ENCODE measurements at regions not wholly inside any gene's neighbourhood (a gene's known extent, or its start where the extent isn't known, plus 50 kb on each side); places are given as distances from the start of the nearest gene placed in this dataset.

DNA sequence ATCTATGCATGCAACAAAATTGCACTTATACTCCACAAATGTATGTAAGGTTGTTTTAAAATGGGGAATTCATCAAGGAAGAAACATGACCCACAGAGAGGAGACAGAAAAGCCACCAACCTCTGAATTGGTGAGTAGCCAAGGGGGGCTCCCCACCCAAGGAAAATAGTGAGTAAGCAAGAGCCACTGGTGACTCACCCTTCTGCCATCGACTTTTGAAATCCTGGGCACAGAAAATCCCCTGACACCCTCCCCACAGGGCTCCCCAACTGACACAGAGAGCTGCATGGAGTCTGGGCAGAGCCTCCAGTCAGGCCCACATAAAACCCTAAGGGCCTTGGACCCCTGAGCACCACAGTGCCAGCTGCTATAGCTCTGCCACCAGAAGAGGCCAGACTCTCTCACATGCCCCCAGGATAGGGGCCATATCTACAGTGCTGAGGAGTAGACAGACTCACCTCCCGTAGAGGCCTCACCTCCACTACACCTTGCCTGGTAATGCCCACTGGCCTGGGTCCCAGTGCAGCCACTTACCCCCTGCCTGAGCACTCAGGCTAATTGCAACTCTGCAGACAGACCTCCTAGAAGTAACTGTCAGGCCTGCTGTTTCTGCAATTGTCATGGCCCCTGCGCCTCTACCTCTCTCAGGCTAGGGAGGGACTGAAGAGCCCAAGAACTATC is 244.7 kb upstream of the WSB1 start:
- H3K27ac Mint-ChIP-seq = no peak overlapping the region
- H3K36me3 Mint-ChIP-seq = no peaks in the 10 kb centered on the region
- H3K9me3 Mint-ChIP-seq = peaks cover 4% of the 10 kb centered on the region
- TF ChIP-seq, protein P1, sequence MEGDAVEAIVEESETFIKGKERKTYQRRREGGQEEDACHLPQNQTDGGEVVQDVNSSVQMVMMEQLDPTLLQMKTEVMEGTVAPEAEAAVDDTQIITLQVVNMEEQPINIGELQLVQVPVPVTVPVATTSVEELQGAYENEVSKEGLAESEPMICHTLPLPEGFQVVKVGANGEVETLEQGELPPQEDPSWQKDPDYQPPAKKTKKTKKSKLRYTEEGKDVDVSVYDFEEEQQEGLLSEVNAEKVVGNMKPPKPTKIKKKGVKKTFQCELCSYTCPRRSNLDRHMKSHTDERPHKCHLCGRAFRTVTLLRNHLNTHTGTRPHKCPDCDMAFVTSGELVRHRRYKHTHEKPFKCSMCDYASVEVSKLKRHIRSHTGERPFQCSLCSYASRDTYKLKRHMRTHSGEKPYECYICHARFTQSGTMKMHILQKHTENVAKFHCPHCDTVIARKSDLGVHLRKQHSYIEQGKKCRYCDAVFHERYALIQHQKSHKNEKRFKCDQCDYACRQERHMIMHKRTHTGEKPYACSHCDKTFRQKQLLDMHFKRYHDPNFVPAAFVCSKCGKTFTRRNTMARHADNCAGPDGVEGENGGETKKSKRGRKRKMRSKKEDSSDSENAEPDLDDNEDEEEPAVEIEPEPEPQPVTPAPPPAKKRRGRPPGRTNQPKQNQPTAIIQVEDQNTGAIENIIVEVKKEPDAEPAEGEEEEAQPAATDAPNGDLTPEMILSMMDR (conservative IDR thresholded peaks at IDR 0.05) = no peak
- H3K4me3 Mint-ChIP-seq = no peak overlapping the region
- H3K27me3 Mint-ChIP-seq = no peaks in the 10 kb centered on the region
- no peak for DNase-seq (ENCODE audit: extremely low spot score, unreplicated experiment)
- H3K4me1 Mint-ChIP-seq (ENCODE audit: unreplicated experiment) = no peaks in the 10 kb centered on the region

DNA sequence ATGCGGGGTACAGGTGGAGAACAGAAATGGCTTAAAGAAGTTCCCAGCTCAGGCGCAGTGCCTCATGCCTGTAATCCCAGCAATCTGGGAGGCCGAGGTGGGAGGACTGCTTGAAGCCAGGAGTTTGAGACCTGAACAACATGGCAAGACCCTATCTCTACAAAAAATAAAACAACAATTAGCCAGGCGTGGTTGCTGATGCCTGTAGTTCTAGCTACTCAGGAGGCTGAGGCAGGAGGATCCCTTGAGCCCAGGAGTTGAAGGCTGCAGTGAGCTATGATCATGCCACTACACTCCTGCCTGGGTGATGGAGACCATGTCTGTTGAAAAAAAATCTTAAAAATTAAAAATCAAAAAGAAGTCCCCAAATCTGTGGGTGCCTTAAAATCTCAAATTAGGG is 228.3 kb upstream of the WSB1 start:
- peaks cover 4% of the 10 kb centered on the region for H3K9me3 Mint-ChIP-seq
- H3K27me3 Mint-ChIP-seq = no peaks in the 10 kb centered on the region
- TF ChIP-seq, protein P1 (conservative IDR thresholded peaks at IDR 0.05) = no peak
- no peaks in the 10 kb centered on the region for H3K36me3 Mint-ChIP-seq
- no peak overlapping the region for H3K27ac Mint-ChIP-seq
- no peak for DNase-seq (ENCODE audit: extremely low spot score, unreplicated experiment)
- no peaks in the 10 kb centered on the region for H3K4me1 Mint-ChIP-seq (ENCODE audit: unreplicated experiment)
- H3K4me3 Mint-ChIP-seq = no peak overlapping the region

DNA sequence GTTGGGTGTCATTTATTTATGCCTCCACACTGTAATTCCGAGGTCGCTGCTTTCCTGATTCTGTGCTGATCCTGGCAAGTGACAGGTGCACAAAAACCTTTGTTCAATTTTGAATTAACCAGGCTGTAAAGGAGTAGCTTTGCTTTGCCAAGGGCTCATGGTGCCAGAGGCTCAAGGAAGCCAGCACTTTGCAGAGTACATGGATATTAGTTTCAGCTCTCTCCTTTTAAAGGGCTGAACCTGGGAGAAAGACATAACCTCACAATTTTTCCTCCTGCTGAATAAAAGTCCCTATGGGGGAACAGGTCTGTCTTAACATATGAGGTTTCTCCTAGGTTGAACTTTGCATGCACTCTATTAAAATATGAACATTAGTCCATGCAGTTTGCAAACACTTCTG is 227.6 kb upstream of the WSB1 start:
- TF ChIP-seq, protein P1 (conservative IDR thresholded peaks at IDR 0.05) = no peak
- Mint-ChIP-seq H3K9me3 (peaks cover 4% of the 10 kb centered on the region), H3K36me3 (no peaks in the 10 kb centered on the region), H3K4me3 (no peak overlapping the region), H3K27me3 (no peaks in the 10 kb centered on the region), H3K27ac (no peak overlapping the region), H3K4me1 (ENCODE audit: unreplicated experiment) (no peaks in the 10 kb centered on the region)
- DNase-seq (ENCODE audit: extremely low spot score, unreplicated experiment) = no peak

DNA sequence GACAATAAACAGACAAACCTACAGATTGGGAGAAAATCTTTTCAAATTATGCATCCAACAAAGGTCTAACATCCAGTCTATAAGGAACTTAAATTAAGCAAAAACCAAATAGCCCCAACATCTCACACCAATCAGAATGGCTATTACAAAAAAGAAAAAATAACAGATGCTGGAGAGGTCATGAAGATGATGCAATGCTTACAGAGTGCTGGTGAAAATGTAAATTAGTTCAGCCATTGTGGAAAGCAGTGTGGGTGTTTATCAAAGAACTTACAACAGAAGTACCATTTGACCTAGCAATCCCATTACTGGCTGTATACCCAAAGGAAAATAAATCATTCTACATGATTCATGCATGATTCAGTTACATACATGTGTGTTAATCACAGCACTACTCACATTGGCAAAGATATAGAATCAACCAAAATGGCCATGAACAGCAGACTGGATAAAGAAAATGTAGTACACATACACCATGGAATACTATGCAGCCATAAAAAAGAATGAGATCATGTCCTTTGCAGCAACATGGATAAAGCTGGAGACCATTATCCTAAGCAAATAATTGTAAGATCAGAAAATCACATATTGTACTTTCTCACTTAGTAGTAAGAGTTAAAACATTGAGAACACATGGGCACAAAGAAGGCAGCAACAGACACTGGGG is 223.9 kb upstream of the WSB1 start:
- Mint-ChIP-seq H3K4me1 (ENCODE audit: unreplicated experiment) (no peaks in the 10 kb centered on the region), H3K27ac (no peak overlapping the region), H3K9me3 (peaks cover 6% of the 10 kb centered on the region), H3K36me3 (no peaks in the 10 kb centered on the region), H3K27me3 (no peaks in the 10 kb centered on the region), H3K4me3 (no peak overlapping the region)
- DNase-seq (ENCODE audit: extremely low spot score, unreplicated experiment) = no peak
- TF ChIP-seq, protein P1 (conservative IDR thresholded peaks at IDR 0.05) = no peak

DNA sequence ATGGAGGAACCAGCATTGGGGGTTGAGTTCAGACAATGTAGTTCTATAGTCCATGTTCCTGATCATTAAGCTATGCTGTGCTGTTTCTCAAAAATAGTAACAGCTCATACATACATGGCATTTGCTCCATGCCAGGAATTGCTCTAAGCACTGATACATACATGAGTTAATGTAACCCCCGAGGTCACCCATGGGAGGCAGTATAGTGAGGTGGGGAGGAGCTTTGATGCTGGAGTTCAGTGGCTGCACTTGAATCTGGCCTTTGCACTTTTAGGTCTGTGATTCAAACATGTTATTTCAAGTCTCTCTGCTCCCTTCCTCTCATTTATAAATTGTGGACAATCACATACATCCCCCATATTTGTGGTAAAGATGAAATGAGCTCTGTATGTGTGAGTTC is 223.1 kb upstream of the WSB1 start:
- Mint-ChIP-seq H3K27me3 (no peaks in the 10 kb centered on the region), H3K4me1 (ENCODE audit: unreplicated experiment) (no peaks in the 10 kb centered on the region), H3K27ac (no peak overlapping the region), H3K9me3 (peaks cover 6% of the 10 kb centered on the region), H3K36me3 (no peaks in the 10 kb centered on the region), H3K4me3 (no peak overlapping the region)
- DNase-seq (ENCODE audit: extremely low spot score, unreplicated experiment) = no peak
- TF ChIP-seq, protein P1 (conservative IDR thresholded peaks at IDR 0.05) = no peak

Data from type B pancreatic cell (in vitro differentiated cells).